K562 (cell line): ENCODE measurements at regions not wholly inside any gene's neighbourhood (a gene's known extent, or its start where the extent isn't known, plus 50 kb on each side); places are given as distances from the start of the nearest gene placed in this dataset.

Experiments used
- ATF1 ChIP-seq, 2 experiments: fragments of 450-650 bp in 1 of 2; IDR thresholded peaks; 2 replicates each; pipeline ENCODE4 v1.6.1; 2016; ENCODE audit warnings: missing compliant biosample characterization in 1 of 2, missing genetic modification characterization in 1 of 2
- BDP1 ChIP-seq: IDR thresholded peaks from 3 replicates; pipeline ENCODE4 v1.6.1; 2011; ENCODE audit not compliant: insufficient read length, insufficient read depth
- BRD4 ChIP-seq: fragments of 200-600 bp; sonication (generic); IDR thresholded peaks from 2 replicates; pipeline ENCODE4 v1.6.1; 2017; ENCODE audit warnings: inconsistent platforms
- FOXJ3 ChIP-seq: sonication (generic); formaldehyde crosslinking; IDR thresholded peaks from 2 replicates; pipeline ENCODE4 v1.4.0; 2020; ENCODE audit warnings: mild to moderate bottlenecking, missing genetic modification reagents
- HNRNPK ChIP-seq: fragments of 200-400 bp; formaldehyde crosslinking; IDR thresholded peaks from one replicate; pipeline ENCODE4 v1.6.1; 2018; ENCODE audit warnings: mild to moderate bottlenecking, low read depth, low read length; ENCODE audit not compliant: poor library complexity, severe bottlenecking
- MTA2 ChIP-seq: fragments of 450-650 bp; IDR thresholded peaks from 2 replicates; pipeline ENCODE4 v1.6.1; 2016; ENCODE audit warnings: low read depth
- NBN ChIP-seq: fragments of 450-650 bp; IDR thresholded peaks from 2 replicates; pipeline ENCODE4 v1.6.1; 2016; ENCODE audit warnings: low read depth, mild to moderate bottlenecking
- TEAD1 ChIP-seq, 2 experiments: fragments of 450-650 bp in 1 of 2; sonication (generic) in 1 of 2; formaldehyde crosslinking; IDR thresholded peaks; 2 replicates each; pipeline versions ENCODE4 v1.4.0 to v1.8.0; 2020 to 2022; ENCODE audit warnings: mild to moderate bottlenecking in 2 of 2, missing genetic modification reagents in 1 of 2
- TFAM ChIP-seq: fragments of 250-450 bp; sonication (Bioruptor Pico); conservative IDR thresholded peaks from 2 replicates; pipeline ENCODE4 v1.5.0; 2021; ENCODE audit warnings: mild to moderate bottlenecking, moderate library complexity
- TRIM28 ChIP-seq: fragments of 450-650 bp; IDR thresholded peaks from 2 replicates; pipeline ENCODE4 v1.6.1; 2017
- ZFP1 ChIP-seq: fragments of 450-650 bp; formaldehyde crosslinking; IDR thresholded peaks from 2 replicates; pipeline ENCODE4 v1.4.0; 2020; ENCODE audit warnings: mild to moderate bottlenecking, mixed read lengths
- ZNF431 ChIP-seq: sonication (generic); formaldehyde crosslinking; IDR thresholded peaks from 2 replicates; pipeline ENCODE4 v1.8.0; 2022; ENCODE audit warnings: mild to moderate bottlenecking, missing genetic modification reagents
- TF ChIP-seq, protein P1 (sequence below): fragments of 250-450 bp; sonication (Bioruptor Pico); IDR thresholded peaks from 2 replicates; pipeline ENCODE4 v1.8.0; 2022; ENCODE audit warnings: moderate library complexity, mild to moderate bottlenecking, inconsistent platforms
- TF ChIP-seq, protein P2 (sequence below): fragments of 450-650 bp; IDR thresholded peaks from 2 replicates; pipeline ENCODE4 v1.6.1; 2018; ENCODE audit warnings: mild to moderate bottlenecking, low read depth; ENCODE audit not compliant: partially characterized antibody
- TF ChIP-seq, protein P3 (sequence below): fragments of 450-650 bp; IDR thresholded peaks from 2 replicates; pipeline ENCODE4 v1.6.1; 2014; ENCODE audit warnings: low read depth, mild to moderate bottlenecking, moderate library complexity, borderline replicate concordance
- TF ChIP-seq, protein P4 (sequence below): fragments of 450-650 bp; conservative IDR thresholded peaks from 2 replicates; pipeline ENCODE4 v1.6.1; 2016; ENCODE audit warnings: missing genetic modification characterization, low read depth, mild to moderate bottlenecking, missing compliant biosample characterization, moderate library complexity
- TF ChIP-seq, protein P5 (sequence below): fragments of 250-450 bp; sonication (Bioruptor Pico); IDR thresholded peaks from 2 replicates; pipeline ENCODE4 v1.5.0; 2020; ENCODE audit warnings: mild to moderate bottlenecking
- TF ChIP-seq, protein P6 (sequence below), 2 experiments: IDR thresholded peaks; 2 replicates each; pipeline ENCODE4 v1.6.1; 2011; ENCODE audit warnings: borderline replicate concordance in 1 of 2, control low read depth in 1 of 2, low read depth in 1 of 2, low read length in 1 of 2, mild to moderate bottlenecking in 1 of 2, mixed read lengths in 1 of 2, moderate library complexity in 1 of 2; ENCODE audit not compliant: insufficient read depth in 1 of 2, insufficient read length in 1 of 2, poor library complexity in 1 of 2, severe bottlenecking in 1 of 2; ENCODE audit errors: extremely low read depth in 1 of 2

DNA sequence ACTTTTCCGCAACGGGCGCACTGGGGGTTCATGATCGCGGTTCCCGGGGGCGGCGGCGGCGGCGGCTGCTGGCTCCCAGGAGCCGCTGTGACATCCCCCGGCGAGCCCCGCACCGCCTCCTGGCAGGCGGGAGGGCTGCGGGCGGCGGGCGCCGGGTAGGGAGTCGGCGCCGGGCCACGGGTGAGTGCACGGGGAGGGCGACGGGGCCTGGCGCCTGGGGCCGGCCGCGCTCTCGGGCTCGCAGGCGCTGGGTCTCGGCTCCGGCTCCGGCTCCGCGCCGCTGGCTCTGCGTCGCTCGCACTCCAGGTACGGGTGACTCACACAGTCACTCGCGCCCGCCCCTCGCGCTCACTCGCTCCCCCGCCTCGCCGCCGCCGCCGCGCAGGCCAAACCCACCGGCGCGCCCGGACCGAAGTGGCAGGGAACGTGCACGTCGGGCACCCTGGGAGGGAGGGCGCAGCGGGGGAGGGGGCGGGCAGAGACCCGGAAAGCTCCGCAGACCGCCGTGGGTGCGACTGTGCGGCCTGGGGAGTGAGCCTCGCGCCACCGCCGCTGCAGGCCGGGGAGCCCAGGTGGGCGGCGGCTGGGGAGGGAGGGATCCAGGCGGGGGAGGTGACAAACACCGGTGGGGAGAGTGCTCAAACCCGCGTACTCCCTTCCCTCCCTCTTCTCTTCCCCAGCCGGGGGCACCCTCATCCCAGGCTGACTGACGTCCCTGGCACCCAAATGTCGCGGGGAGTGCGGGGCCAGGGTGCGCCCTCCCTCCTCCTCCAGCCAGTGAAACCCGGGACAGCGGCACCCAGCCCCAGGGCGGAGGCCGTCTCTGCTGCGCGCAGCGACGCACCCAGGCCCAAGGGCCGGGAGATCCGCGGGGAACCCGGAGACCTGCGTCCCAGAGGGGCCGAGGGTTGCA, 276.9 kb upstream of the NEBL start (continued):
- TF ChIP-seq, protein P1, sequence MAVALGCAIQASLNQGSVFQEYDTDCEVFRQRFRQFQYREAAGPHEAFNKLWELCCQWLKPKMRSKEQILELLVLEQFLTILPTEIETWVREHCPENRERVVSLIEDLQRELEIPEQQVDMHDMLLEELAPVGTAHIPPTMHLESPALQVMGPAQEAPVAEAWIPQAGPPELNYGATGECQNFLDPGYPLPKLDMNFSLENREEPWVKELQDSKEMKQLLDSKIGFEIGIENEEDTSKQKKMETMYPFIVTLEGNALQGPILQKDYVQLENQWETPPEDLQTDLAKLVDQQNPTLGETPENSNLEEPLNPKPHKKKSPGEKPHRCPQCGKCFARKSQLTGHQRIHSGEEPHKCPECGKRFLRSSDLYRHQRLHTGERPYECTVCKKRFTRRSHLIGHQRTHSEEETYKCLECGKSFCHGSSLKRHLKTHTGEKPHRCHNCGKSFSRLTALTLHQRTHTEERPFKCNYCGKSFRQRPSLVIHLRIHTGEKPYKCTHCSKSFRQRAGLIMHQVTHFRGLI (CRISPR knock-in tag), result no peak
- TF ChIP-seq BDP1 (no peak), ZFP1 (no peak), TEAD1 (CRISPR knock-in tag; IDR thresholded peaks at IDR 0.05) (no peak), MTA2 (no peak), ATF1 (CRISPR knock-in tag; IDR thresholded peaks at IDR 0.05) (no peak), ATF1 (tag; IDR thresholded peaks at IDR 0.05) (0 out of 2 replicates have a peak, but pooled peaks have one; percentile 21), NBN (no peak), FOXJ3 (CRISPR knock-in tag) (no peak), HNRNPK (no peak), BRD4 (no peak), TRIM28 (no peak), ZNF431 (CRISPR knock-in tag) (no peak), TFAM (CRISPR knock-in tag) (no peak)
- TF ChIP-seq, protein P2, sequence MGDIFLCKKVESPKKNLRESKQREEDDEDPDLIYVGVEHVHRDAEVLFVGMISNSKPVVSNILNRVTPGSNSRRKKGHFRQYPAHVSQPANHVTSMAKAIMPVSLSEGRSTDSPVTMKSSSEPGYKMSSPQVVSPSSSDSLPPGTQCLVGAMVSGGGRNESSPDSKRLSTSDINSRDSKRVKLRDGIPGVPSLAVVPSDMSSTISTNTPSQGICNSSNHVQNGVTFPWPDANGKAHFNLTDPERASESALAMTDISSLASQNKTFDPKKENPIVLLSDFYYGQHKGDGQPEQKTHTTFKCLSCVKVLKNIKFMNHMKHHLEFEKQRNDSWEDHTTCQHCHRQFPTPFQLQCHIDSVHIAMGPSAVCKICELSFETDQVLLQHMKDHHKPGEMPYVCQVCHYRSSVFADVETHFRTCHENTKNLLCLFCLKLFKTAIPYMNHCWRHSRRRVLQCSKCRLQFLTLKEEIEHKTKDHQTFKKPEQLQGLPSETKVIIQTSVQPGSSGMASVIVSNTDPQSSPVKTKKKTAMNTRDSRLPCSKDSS, result no peak
- TF ChIP-seq, protein P3, sequence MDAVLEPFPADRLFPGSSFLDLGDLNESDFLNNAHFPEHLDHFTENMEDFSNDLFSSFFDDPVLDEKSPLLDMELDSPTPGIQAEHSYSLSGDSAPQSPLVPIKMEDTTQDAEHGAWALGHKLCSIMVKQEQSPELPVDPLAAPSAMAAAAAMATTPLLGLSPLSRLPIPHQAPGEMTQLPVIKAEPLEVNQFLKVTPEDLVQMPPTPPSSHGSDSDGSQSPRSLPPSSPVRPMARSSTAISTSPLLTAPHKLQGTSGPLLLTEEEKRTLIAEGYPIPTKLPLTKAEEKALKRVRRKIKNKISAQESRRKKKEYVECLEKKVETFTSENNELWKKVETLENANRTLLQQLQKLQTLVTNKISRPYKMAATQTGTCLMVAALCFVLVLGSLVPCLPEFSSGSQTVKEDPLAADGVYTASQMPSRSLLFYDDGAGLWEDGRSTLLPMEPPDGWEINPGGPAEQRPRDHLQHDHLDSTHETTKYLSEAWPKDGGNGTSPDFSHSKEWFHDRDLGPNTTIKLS, result no peak; the same call in 1 of the 2 replicates
- TF ChIP-seq, protein P4, sequence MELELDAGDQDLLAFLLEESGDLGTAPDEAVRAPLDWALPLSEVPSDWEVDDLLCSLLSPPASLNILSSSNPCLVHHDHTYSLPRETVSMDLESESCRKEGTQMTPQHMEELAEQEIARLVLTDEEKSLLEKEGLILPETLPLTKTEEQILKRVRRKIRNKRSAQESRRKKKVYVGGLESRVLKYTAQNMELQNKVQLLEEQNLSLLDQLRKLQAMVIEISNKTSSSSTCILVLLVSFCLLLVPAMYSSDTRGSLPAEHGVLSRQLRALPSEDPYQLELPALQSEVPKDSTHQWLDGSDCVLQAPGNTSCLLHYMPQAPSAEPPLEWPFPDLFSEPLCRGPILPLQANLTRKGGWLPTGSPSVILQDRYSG (tag), result no peak
- TF ChIP-seq, protein P5, sequence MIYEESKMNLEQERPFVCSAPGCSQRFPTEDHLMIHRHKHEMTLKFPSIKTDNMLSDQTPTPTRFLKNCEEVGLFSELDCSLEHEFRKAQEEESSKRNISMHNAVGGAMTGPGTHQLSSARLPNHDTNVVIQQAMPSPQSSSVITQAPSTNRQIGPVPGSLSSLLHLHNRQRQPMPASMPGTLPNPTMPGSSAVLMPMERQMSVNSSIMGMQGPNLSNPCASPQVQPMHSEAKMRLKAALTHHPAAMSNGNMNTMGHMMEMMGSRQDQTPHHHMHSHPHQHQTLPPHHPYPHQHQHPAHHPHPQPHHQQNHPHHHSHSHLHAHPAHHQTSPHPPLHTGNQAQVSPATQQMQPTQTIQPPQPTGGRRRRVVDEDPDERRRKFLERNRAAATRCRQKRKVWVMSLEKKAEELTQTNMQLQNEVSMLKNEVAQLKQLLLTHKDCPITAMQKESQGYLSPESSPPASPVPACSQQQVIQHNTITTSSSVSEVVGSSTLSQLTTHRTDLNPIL (CRISPR knock-in tag), result no peak
- TF ChIP-seq, protein P6, sequence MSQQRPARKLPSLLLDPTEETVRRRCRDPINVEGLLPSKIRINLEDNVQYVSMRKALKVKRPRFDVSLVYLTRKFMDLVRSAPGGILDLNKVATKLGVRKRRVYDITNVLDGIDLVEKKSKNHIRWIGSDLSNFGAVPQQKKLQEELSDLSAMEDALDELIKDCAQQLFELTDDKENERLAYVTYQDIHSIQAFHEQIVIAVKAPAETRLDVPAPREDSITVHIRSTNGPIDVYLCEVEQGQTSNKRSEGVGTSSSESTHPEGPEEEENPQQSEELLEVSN (IDR thresholded peaks at IDR 0.05; ENCODE audit: borderline replicate concordance in 1 of 2, extremely low read depth in 1 of 2, insufficient read depth in 1 of 2, insufficient read length in 1 of 2, low read depth in 1 of 2, low read length in 1 of 2, poor library complexity in 1 of 2, severe bottlenecking in 1 of 2), result peak; percentile 21 to 42
